Left ventricle myocardium superior (tissue), 1 donor: ENCODE measurements at regions not wholly inside any gene's neighbourhood (a gene's known extent, or its start where the extent isn't known, plus 50 kb on each side); places are given as distances from the start of the nearest gene placed in this dataset.

Experiments
- ATAC-seq: fragments of 200-7000 bp; cut with Tn5 transposase; one replicate; pipeline ENCODE4 v1.9.1; 2020; ENCODE audit warnings: mild to moderate bottlenecking, moderate library complexity
- DNase-seq: peaks from one replicate; pipeline ENCODE4 v3.0.0-alpha.2; 2020
- intact Hi-C: fragments of 100-400 bp; cut with micrococcal nuclease; formaldehyde crosslinking; loops from one replicate; pipeline ENCODE4 v1.11.0; 2022
- donor health status: DM: no; HTN: yes; CAD: no; lungs with severe emphysema.

DNA sequence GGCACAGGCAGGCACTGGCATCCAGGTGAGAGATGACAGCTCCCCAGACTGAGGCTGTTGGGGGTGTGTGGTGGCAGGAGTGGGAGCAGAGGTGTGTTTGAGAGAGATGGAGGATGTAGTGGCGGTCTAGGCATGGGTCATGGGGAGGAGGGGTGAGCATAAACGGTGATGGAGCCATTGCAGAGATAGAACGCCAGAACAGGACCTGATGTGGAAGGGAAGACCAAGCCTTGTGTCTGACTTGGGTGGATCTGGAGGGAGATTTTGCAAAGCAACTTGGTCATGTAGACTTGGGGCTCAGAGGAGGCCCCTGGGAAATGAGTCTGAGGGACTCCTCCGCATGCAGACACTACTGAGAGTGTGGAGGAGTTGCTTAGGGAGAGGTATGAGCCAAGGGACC lies 50.0 kb upstream of the CLDN5 start:
- ATAC-seq (no peak), DNase-seq (no peak)
- intact Hi-C loops, result no loop called here

- DNase-seq (peak; percentile 46), ATAC-seq (peak; percentile 74)
- intact Hi-C loops, result no loop called here
Observed at GRCh38 chr22:19576460-19577421, 52.5 kb upstream of the CLDN5 start.

- intact Hi-C loops, result no loop called here
- DNase-seq, result no peak
- no peak for ATAC-seq
Observed at GRCh38 chr22:19577422-19577966, 53.3 kb upstream of the CLDN5 start.

DNA sequence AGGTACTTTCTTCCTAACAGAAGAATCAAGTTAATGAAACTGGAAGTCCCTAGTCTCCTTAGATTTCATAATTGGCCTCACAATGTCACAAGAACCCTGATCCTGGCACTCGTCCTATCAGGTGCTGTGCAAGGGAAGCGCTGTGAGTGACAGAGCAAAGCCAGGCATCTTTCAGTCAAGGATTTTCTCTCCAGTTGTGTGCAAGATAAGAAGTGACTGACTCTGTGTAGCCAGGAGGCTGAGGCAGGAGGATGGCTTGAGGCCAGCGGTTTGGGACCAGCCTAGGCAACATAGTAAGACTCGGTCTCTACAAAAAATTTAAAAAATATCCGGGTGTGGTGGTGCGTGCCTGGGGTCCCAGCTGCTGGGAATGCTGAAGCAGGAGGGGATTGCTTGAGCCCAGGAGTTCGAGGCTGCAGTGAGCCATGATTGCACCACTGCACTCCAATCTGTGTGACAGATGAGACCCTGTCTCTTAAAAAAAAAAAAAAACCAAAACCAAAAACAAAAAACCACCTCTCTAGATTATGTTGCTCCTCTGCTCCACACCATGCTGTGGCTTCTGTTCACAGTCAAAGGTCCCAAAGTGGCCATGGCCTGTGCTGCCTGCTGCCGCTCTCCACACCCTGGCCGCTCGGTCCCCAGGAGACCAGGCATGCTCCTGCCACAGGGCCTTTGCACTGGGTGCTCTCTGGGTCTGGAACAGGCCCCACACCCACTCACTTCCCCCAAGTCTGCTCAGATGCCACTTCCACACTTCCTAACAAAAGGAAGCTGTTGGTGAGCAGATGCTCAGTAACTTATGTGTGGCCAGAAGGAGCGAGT lies 54.2 kb upstream of the CLDN5 start:
- intact Hi-C loops, result no loop called here
- DNase-seq (no peak), ATAC-seq (no peak)

GRCh38 chr22:19579115-19579811 lies 55.1 kb upstream of the CLDN5 start:
- intact Hi-C loops, result no loop called here
- DNase-seq, result no peak
- no peak for ATAC-seq

- intact Hi-C loops, result no loop called here
- ATAC-seq, result peak; percentile 66
- DNase-seq, result peak; percentile 51
Observed at GRCh38 chr22:19579880-19580279, 55.7 kb upstream of the CLDN5 start.

DNA sequence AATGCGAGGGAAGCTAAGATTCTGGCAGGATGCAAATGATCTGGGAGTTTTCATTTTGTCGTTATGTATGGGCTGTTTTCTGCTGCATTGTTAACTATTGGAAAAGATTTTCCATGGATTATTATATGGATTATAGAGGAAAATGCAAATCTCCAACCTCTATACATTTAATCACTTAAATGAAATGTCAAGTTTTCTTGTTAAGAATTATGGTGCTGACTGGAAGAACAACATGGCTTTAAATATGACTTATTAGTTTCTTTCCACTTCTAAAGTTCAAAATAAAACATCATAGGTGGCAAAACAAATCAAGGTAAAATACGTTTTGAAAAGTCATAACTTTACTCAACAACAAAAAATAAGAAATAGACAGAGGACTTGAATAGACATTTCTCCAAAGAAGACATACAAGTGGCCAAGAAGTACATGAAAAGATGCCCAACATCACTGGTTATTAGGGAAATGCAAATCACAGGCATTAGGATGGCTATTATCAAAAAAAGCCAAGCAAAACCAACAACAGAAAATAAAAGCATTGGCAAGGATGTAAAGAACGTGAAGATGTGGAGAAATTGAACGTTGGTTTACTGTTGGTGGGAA lies 56.2 kb upstream of the CLDN5 start:
- intact Hi-C loops, result no loop called here
- DNase-seq (no peak), ATAC-seq (no peak)

DNA sequence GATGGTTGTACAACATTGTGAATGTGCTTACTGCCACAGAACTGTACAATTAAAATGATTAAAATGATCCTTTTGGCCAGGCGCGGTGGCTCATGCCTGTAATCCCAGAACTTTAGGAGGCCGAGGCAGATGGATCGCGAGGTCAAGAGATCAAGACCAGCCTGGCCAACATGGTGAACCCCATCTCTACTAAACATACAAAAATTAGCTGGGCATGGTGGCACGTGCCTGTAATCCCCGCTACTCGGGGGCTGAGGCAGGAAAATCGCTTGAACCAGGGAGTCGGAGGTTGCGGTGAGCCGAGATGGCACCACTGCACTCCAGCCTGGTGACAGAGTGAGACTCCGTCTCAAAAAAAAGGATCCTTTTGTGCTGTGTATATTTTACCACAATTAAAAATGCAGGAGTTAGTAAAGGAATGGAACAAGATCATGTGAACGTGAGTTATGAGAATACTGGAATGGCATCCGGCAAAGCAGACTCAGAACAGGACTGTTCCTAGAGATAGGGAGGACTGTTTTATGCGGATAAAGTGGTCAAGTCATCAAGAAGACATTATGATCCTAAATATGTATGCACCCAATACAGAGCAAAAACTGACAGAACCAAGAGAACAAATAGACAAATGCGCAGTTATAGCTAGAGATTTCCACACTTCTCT lies 58.0 kb upstream of the CLDN5 start:
- ATAC-seq (no peak), DNase-seq (no peak)
- intact Hi-C loops, result no loop called here

DNA sequence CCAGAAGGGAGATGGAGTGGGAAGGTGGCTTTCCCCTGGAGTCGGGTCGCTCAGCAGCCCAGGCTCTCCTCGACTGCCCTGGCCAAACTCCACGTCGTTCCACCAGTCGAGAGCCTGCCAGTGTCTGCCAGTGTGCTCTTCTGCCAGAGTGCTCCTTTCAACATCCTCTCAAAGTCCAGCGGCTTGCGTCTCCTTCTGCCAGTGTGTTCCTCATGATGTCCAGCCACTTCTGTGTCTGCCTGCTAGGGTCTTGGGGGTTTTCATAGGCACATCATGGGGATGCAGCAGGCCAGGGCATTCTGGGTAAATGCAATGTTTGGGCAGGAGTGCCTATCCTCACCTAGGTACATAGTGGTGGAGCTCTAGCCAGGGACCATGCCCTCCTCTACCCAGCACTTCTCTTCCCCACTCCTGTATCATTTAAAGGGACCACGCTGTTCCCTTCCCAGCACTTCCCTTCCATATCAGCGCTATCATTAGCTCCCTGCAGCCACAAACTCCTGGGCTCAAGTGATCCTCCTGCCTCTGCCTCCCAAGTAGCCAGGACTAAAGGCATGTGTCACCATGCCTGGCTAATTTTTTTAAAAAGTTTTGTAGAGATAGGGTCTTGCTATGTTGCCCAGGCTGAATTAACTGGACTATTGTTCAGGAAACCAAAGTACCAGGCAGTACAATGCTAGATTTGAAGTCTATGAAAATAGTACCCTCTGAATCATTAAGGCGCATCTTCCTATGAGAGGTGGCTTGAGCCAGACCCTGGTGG lies 62.9 kb upstream of the CLDN5 start:
- DNase-seq (no peak), ATAC-seq (no peak)
- intact Hi-C loops, result no loop called here

GRCh38 chr22:19590696-19591095 lies 66.5 kb upstream of the CLDN5 start:
- intact Hi-C loops, result no loop called here
- no peak for ATAC-seq
- DNase-seq, result no peak

DNA sequence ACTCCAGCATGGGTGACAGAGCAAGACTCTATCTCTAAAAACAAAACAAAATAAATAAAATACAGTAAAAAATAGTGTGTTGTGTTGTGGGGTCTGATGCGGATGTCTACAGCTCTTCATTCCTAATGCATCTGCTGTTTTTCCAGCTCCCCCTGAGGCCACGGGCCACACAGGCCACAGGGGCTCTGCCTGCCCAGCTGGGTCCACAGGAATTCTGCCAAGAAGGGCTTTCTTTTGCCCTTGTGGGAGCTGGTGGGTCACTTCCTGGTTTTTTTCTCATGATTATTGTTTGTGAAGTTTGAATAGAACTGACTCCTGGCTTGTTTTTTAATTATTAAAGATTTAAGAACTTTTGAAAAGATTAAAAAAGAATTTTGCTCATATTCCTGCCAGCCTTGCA lies 67.4 kb upstream of the CLDN5 start:
- ATAC-seq (no peak), DNase-seq (no peak)
- intact Hi-C loops, result no loop called here

- ATAC-seq (no peak), DNase-seq (no peak)
- intact Hi-C loops, result no loop called here
Observed at GRCh38 chr22:19592464-19592863, 68.3 kb upstream of the CLDN5 start.

- ATAC-seq (no peak), DNase-seq (no peak)
- intact Hi-C loops, result no loop called here
Observed at GRCh38 chr22:19593991-19594569, 69.9 kb upstream of the CLDN5 start.

- intact Hi-C loops, result no loop called here
- no peak for DNase-seq
- ATAC-seq, result no peak
Observed at GRCh38 chr22:19595532-19595931, 71.3 kb upstream of the CLDN5 start.

DNA sequence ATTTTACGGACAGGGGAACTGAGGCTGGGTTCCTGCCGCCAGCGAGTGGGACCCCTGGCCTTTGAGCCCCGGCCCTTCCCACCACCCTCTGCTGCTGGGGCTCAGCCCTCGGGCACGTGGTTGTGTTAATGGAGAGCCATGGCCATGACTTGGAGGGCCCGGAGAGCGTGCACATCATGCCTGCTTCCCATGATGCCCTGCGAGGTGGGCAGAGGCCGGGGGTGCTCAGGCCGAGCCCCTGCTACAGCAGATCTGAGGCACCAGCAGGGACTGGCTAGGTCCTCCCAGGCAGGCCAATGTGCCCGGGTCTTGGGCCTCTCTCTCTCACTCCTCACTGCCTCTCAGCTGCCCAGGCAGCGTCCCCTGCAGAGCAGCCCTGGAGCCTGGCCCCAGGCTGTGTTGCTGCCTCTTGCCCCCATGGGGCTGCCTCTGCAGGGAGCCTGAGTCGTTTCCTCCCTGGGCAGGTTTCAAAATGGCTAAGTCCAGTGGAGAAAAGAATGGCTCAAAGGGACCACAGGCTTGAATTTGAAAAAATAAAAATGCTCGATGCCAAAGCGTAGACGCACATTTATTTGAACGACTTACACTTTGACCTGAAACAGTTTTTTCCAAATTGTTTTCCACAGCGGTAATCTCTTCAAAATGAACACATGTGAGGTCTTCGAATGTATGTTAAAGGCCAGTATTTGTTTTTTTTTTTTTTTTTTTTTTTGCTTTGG lies 72.6 kb upstream of the CLDN5 start:
- DNase-seq (no peak), ATAC-seq (no peak)
- intact Hi-C loops, result no loop called here

DNA sequence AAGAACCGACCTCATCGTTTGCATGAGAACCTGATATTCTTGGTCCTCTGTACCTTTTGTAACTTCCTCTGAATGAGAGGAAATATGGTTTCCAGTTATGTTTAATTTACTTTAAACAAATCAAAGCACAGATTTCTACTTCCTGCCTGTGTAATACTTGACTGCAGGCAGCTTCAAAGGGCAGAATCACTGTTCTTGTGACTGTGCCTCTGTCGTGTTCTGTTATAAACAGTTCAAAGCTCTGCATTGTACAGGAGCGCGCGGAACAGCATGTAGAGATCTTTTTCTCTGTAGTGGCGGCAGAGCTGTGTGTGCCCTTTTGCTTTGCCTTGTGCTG lies 73.2 kb upstream of the CLDN5 start:
- DNase-seq (no peak), ATAC-seq (no peak)
- intact Hi-C loops, result no loop called here
